ENCODE measurements at regions not wholly inside any gene's neighbourhood (a gene's known extent, or its start where the extent isn't known, plus 50 kb on each side); places are given as distances from the start of the nearest gene placed in this dataset.
"Not testable (repeated sequence)": the region's sequence is repeated elsewhere in the genome, so short reads cannot be mapped to it uniquely, and the experiment has no call there.

DNA sequence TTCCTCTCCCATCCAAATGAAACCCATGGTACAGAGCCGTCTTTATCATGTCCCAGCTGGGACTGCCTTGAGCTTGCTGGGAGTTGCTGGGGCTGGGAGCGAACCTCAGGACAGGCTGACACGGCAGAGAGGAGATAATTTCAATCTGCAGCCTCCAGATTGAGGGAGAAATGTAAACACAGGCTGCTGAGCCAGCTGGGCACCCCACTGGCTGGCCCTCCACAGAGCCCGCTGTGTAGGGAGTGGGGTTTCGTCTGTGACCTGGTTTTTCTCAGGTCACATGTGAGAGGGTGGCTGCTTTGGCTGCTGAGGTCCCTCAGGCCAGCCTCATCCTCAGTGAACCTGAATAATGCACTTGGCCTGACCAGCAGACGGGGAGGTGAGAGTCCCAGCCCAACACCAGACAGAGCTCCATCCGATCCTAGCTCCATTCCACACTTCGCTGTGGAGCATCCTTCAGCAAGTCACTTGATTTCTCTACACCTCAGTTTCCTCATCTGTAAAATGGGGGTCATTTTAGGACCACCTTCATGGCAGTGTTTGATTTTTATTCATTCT is 121.6 kb upstream of the MRPS22 start:
- H3K4me1 Mint-ChIP-seq: no peaks in the 10 kb centered on the region
- no peak overlapping the region for H3K4me3 Mint-ChIP-seq
- no peak overlapping the region for H3K27ac Mint-ChIP-seq
- H3K36me3 Mint-ChIP-seq: no peaks in the 10 kb centered on the region
- no peaks in the 10 kb centered on the region for H3K9me3 Mint-ChIP-seq
- DNase-seq (ENCODE audit: low spot score in 2 of 2): no peak
- no peak for ATAC-seq

DNA sequence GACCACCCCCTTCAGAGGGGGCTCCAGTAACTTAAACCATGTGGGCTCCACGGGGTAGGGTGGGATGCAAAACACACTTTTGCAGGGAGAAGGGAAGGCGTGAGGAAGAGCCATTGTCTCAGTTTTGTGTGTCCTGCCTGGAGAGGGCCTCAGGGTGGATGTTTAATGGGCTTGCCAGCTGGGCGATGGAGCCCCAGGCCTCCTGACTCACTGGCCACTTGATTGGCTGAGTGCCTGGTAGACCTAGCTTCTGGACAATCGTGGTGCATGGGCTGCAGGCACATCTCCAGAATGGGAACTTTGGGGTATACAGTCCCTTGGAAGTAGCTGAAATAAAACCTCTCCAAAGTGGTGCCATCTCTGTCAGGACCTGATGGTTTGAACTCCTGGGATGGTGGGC is 118.3 kb upstream of the MRPS22 start:
- Mint-ChIP-seq H3K9me3 (no peaks in the 10 kb centered on the region), H3K4me1 (no peaks in the 10 kb centered on the region), H3K4me3 (no peak overlapping the region), H3K27ac (no peak overlapping the region), H3K36me3 (no peaks in the 10 kb centered on the region)
- ATAC-seq (no peak), DNase-seq (ENCODE audit: low spot score in 2 of 2) (no peak)

DNA sequence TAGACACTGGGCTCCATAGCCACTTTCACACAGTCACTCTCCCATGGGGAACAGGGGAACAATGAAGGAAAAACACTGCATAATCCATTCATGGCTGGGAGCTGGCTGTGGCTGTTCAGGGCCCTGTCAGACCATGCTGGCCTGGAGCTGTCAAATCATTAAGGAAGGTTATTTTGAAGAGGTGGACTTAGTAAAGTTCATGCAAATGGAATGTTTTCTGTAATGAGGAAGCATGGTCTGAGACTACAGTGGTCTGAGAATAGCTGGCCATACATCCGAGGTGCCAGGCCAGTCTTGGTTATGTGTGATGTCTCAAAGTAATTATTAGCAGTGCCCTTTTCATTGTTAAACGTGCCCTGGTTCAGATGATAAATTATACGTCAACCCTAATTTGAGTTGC is 117.1 kb upstream of the MRPS22 start:
- ATAC-seq: no peak
- Mint-ChIP-seq H3K4me3 (no peak overlapping the region), H3K27ac (no peak overlapping the region), H3K36me3 (no peaks in the 10 kb centered on the region), H3K4me1 (no peaks in the 10 kb centered on the region), H3K9me3 (no peaks in the 10 kb centered on the region)
- DNase-seq (ENCODE audit: low spot score in 2 of 2): no peak

DNA sequence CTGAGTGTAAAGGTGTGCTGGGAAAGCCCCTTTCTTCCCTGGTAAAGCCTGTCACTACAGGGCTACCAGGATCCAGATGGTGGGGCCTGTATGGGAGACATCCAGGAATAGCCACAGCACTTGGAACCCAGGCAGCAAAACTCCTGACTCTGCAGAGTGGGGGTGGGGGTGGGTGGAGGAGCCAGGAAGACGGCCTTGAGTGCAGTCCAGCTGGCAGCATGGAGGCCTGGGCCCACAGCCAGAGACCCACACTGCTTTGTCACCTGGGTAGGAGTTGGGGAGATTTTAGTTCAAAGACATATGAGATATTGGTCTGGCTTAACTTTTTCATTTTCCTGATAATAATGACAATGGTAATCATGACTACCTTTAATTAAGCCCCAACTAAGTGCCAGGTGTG is 116.7 kb upstream of the MRPS22 start:
- no peaks in the 10 kb centered on the region for H3K36me3 Mint-ChIP-seq
- ATAC-seq (no peak), DNase-seq (ENCODE audit: low spot score in 2 of 2) (no peak)
- no peak overlapping the region for H3K27ac Mint-ChIP-seq
- H3K9me3 Mint-ChIP-seq: no peaks in the 10 kb centered on the region
- H3K4me3 Mint-ChIP-seq: no peak overlapping the region
- H3K4me1 Mint-ChIP-seq: no peaks in the 10 kb centered on the region

DNA sequence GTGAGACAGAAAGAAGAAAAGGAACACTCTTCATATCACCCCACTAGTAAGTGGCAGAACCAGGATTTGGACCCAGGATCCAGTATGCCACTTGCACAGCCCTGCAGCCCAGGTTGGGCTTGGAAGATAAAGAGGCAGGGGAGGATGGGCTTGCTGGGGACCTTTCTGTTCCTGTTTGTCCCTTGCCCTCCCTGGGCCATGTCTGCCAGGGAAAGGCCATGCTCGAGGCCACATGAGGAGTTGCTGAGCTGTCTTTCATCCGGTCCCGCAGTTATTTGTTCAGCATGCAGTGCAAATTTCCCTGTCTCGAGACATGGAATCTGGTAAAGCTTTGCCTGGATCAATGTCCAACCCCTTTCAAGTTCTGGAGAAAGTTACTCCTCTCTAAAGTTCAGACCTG is 116.0 kb upstream of the MRPS22 start:
- no peaks in the 10 kb centered on the region for H3K9me3 Mint-ChIP-seq
- no peak overlapping the region for H3K4me3 Mint-ChIP-seq
- H3K4me1 Mint-ChIP-seq: no peaks in the 10 kb centered on the region
- H3K27ac Mint-ChIP-seq: no peak overlapping the region
- no peaks in the 10 kb centered on the region for H3K36me3 Mint-ChIP-seq
- no peak for ATAC-seq
- no peak for DNase-seq (ENCODE audit: low spot score in 2 of 2)

DNA sequence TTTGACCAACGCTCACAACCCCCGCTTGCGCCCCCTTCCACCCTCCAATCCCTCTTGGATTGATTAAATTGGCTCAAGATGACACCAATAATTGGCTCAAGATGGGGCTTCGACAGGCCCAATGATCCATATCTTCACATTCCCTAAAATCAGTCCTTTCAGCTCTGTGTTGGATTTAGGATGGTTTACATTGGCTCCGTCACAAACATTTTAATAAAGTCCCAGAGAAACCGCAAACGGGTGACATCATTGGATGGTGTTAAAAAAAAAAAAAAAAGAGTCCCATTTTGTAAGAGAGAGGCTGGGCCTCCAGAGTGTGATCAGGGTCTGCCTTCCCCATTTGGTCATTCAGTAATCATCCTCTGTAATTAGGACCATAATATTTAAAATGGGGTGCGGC is 113.4 kb upstream of the MRPS22 start:
- ATAC-seq (no peak), DNase-seq (ENCODE audit: low spot score in 2 of 2) (no peak)
- no peaks in the 10 kb centered on the region for H3K4me1 Mint-ChIP-seq
- no peaks in the 10 kb centered on the region for H3K36me3 Mint-ChIP-seq
- H3K4me3 Mint-ChIP-seq: no peak overlapping the region
- H3K27ac Mint-ChIP-seq: no peak overlapping the region
- no peaks in the 10 kb centered on the region for H3K9me3 Mint-ChIP-seq

DNA sequence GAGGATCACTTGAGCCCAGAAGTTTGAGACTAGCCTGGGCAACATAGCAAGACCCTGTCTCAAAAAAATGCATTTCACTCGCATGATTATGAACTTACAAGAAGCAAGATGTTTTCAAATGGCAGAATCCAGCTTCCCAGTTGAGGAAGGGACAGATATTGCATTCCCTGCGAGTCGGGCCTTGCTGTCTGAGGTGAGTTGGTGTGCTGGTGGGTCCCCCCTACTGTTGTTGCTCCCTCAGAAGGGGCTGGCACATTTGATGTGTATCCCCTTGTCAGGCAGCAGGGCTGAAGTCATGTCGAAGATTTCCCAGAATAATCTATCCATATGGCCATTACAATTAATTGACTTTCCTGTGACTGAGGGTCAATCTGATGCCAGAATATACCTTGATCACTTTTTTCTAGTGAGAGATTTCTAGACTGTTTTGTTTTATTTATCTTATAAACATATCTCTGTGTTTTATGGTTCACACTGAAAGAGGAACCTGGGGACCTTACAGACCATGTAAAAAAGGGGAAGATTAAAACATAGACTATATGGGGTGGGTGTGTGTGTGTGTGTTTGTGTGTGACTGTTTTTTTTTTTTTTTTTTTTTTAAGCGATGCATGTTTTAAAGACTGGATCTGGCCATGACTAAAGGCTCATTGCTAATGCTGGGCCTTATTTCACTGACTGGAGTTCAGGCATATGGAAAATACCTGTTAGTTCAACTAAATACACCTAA is 112.1 kb upstream of the MRPS22 start:
- Mint-ChIP-seq H3K36me3 (no peaks in the 10 kb centered on the region), H3K27ac (no peak overlapping the region), H3K9me3 (no peaks in the 10 kb centered on the region), H3K4me1 (no peaks in the 10 kb centered on the region), H3K4me3 (no peak overlapping the region)
- ATAC-seq: no peak
- DNase-seq (ENCODE audit: low spot score in 2 of 2): no peak

DNA sequence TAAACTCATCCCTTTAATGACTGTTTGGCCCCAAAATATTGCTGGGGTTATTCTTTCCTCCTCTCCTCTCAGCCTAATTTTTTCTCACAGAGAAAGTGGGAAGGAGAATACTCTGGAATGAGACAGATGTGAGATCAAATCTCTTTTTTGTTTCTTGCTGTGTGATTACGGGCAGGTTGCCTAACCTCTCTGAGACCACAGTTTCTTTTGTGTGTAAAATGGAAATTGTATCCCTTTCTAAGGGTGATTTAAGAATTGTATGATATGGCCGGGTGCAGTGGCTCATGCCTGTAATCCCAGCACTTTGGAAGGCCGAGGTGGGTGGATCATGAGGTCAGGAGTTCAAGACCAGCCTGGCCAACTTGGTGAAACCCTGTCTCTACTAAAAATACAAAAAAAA is 111.5 kb upstream of the MRPS22 start:
- not testable (repeated sequence) for H3K4me1 Mint-ChIP-seq; H3K27ac Mint-ChIP-seq; H3K36me3 Mint-ChIP-seq; H3K4me3 Mint-ChIP-seq; DNase-seq (ENCODE audit: low spot score in 2 of 2); H3K9me3 Mint-ChIP-seq; ATAC-seq

DNA sequence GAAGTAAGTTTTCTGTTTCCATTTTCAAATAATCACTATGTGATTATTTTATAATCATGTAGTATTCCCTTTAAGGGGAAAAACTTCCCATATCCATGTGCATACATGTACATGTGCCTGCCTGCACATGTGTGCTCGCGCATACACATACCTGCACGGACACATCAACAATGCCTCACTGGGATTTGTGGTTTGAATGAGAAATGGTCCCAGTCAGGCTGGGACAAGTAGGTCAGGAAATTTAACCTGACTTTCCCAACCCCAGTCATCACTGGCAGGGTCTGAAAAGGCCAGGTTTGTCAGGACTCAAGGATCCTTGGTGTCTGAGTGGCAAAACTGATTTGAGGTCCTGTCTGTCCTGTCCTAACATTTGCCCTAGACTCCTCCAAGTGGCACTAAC is 109.3 kb upstream of the MRPS22 start:
- no peak overlapping the region for H3K27ac Mint-ChIP-seq
- H3K9me3 Mint-ChIP-seq: no peaks in the 10 kb centered on the region
- ATAC-seq (no peak), DNase-seq (ENCODE audit: low spot score in 2 of 2) (no peak)
- no peaks in the 10 kb centered on the region for H3K4me1 Mint-ChIP-seq
- H3K4me3 Mint-ChIP-seq: no peak overlapping the region
- H3K36me3 Mint-ChIP-seq: no peaks in the 10 kb centered on the region

DNA sequence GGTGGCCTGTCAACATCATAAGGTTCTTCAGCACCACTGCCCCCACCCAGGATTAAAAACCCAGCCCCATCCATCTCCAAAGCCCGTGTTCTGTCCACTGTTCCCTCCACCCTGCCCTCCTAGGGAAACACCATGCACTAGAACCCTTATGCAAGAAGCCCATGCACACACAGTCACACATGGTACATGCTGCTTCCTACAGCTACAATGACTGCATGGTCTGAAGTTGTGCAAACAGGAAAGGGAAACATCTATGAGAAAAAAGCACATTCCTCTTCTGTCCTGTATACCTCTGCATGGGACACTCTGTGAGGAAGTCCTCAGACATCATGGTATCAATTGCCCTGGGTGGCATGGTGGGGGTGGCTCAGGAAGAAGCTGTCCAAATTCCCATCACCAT is 108.6 kb upstream of the MRPS22 start:
- no peak overlapping the region for H3K27ac Mint-ChIP-seq

DNA sequence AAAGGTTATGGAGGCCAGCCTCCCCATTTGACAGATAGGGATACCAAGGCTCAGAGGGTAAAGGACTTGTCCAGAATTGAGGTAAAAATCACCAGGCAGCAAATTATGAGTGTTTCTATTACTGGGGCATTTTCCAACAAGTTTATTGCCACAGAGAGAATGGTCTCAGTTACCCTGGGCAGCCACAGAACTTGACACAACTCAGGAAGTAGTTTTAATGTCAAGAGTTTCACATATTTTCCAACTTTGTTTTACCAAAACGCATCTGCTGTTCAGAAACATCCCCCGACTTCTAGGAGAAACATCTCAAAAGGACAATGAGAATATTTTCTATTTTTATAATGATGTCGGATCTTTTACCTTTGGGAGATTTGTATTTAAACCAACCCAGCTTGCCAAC is 107.5 kb upstream of the MRPS22 start:
- ATAC-seq (no peak), DNase-seq (ENCODE audit: low spot score in 2 of 2) (no peak)
- H3K4me1 Mint-ChIP-seq: no peaks in the 10 kb centered on the region
- no peak overlapping the region for H3K4me3 Mint-ChIP-seq
- H3K36me3 Mint-ChIP-seq: no peaks in the 10 kb centered on the region
- no peaks in the 10 kb centered on the region for H3K9me3 Mint-ChIP-seq
- H3K27ac Mint-ChIP-seq: no peak overlapping the region

More for the DNA sequence above, 108.6 kb upstream of the MRPS22 start:
- DNase-seq (ENCODE audit: low spot score in 2 of 2): peak in 1 of 2 donors; percentile 35
- H3K9me3 Mint-ChIP-seq: no peaks in the 10 kb centered on the region
- H3K4me1 Mint-ChIP-seq: no peaks in the 10 kb centered on the region
- H3K36me3 Mint-ChIP-seq: no peaks in the 10 kb centered on the region
- H3K4me3 Mint-ChIP-seq: no peak overlapping the region
- peak; percentile 38 for ATAC-seq

DNA sequence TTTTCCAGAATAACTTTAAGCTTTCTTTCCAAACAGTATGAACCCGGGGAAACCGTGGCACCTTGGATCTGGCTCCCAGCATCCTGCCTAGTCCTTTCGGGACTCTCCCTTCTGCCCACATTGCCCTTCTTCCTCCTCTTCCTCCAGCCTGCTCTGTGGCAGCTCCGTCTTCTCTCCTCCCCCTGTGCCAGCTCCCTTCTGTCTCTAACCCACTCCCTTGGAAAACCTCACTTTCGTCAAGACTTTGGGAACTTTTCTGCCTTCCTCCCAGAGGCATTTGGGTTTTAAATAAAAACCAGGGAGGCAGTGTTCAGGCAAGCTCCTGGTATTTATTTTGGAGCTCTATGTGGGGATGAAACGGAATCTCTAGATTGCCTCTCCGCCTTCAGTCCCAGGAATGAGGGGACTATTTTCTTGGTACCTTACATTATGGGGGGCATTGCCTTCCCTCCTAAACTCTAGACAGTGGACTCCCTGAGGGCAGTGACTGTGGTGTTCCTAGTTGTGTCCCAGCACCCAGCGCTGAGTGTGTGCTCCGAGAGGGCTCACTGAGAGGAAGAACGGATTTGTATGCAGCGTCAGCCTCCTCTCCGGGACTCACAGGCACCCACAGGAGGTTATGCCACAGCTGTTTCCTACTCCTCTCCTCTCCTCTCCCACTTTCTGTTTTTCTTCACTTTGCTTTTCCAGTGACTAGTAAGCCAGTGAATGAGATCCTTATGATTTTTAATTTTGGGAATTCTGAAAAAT is 105.4 kb upstream of the MRPS22 start:
- peak in 1 of 2 donors; percentile 20 for DNase-seq (ENCODE audit: low spot score in 2 of 2)
- no peak overlapping the region for H3K27ac Mint-ChIP-seq
- H3K9me3 Mint-ChIP-seq: no peaks in the 10 kb centered on the region
- no peaks in the 10 kb centered on the region for H3K36me3 Mint-ChIP-seq
- ATAC-seq: no peak
- no peaks in the 10 kb centered on the region for H3K4me1 Mint-ChIP-seq
- no peak overlapping the region for H3K4me3 Mint-ChIP-seq

DNA sequence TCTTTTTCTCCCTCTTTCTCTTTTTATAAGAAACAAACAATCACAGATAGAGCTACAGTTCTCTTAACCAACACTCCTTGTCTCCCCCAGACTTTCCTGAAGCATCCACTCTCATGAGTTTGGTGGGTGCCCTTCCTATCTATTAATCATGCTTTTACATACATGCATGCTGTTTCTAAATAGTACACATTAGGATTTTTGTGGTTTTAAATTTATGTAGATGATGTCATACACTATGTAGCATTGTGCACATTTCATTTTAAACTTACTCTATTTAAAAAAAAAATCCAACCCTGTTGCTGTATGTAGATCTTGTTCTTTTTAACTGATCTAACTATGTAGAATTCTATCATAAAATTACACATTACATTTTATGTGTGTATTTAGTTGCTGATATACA is 104.3 kb upstream of the MRPS22 start:
- DNase-seq (ENCODE audit: low spot score in 2 of 2) (no peak), ATAC-seq (no peak)
- Mint-ChIP-seq H3K4me1 (no peaks in the 10 kb centered on the region), H3K36me3 (no peaks in the 10 kb centered on the region), H3K4me3 (no peak overlapping the region), H3K27ac (no peak overlapping the region), H3K9me3 (no peaks in the 10 kb centered on the region)

DNA sequence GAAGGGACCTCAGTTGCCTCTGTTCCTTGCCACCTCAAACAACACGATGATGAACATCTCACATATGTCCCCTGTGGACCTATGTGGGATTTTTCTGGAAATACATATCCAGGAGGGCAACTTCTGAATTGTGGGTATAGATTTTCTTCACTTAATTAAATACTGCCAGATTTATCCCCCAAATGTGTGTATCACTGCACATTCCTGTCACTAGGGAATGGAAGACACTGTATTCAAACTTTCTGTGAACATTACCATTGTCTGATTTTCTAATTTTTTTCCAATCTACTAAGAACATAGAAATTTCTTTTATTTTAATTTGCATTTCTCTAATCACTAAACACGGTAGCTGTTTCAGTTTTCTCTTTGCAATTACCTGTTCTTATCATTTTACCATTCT is 102.0 kb upstream of the MRPS22 start:
- peak in 1 of 2 donors; percentile 28 for DNase-seq (ENCODE audit: low spot score in 2 of 2)
- H3K4me1 Mint-ChIP-seq: no peaks in the 10 kb centered on the region
- H3K4me3 Mint-ChIP-seq: no peak overlapping the region
- no peak for ATAC-seq
- H3K27ac Mint-ChIP-seq: no peak overlapping the region
- no peaks in the 10 kb centered on the region for H3K9me3 Mint-ChIP-seq
- H3K36me3 Mint-ChIP-seq: no peaks in the 10 kb centered on the region

DNA sequence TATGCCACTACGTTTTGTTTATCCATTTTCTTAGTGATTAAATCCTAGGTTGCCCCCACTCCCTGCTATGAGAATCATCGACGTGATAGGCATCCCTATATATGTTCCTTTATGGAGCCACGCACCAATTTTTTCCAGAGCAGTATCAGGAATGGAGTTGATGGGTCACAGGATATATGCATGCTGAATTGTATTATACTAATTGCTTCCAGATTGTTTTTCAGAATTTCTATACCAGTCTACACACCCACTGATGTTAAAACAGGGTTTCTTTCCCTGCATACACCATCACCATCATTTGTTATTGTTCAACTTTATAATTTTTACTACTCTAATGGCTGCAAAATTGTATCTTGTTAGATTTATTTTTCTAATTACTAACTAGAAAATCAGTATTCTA is 100.1 kb upstream of the MRPS22 start:
- Mint-ChIP-seq H3K9me3 (no peaks in the 10 kb centered on the region), H3K4me1 (no peaks in the 10 kb centered on the region), H3K4me3 (no peak overlapping the region), H3K36me3 (no peaks in the 10 kb centered on the region), H3K27ac (no peak overlapping the region)
- no peak for ATAC-seq
- DNase-seq (ENCODE audit: low spot score in 2 of 2): peak in 1 of 2 donors; percentile 10
